ENCODE measurements at regions not wholly inside any gene's neighbourhood (a gene's known extent, or its start where the extent isn't known, plus 50 kb on each side); places are given as distances from the start of the nearest gene placed in this dataset.

DNA sequence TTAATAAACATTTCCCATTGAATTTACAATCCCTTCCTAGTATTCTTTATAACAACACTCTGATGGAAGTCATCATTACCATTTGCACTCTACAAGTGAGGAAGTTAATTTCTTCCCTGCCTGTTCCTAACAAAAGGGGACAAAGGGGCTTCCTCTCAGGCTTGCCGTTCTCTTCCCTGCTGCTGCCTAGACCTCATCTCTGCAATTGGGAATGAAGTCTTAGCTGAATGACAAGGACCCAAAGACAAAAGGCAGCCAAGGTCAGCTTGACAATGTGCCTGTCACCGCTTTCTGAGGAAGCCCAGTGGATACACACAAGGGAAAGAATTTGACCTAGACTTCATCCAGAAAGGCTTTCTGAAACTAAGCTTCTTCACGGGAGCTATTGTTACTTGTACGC is 416.4 kb downstream of the CMPK2 start:
- POLR2A ChIA-PET = no interaction called here
- TF ChIP-seq, protein P1, sequence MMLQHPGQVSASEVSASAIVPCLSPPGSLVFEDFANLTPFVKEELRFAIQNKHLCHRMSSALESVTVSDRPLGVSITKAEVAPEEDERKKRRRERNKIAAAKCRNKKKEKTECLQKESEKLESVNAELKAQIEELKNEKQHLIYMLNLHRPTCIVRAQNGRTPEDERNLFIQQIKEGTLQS (CRISPR knock-in tag; conservative IDR thresholded peaks at IDR 0.05) = no peak
- TF ChIP-seq SP1 (CRISPR knock-in tag; conservative IDR thresholded peaks at IDR 0.05) = no peak
- no peaks in the 10 kb centered on the region; the same call in none of the 2 replicates for H3K27me3 Mint-ChIP-seq (ENCODE audit: low read depth)
- no peak overlapping the region for H3K27ac Mint-ChIP-seq
- no peak overlapping the region for H3K4me3 Mint-ChIP-seq
- CTCF ChIA-PET = no interaction called here
- peaks cover 67% of the 10 kb centered on the region for H3K36me3 Mint-ChIP-seq
- H3K4me1 Mint-ChIP-seq = no peaks in the 10 kb centered on the region
- DNase-seq (ENCODE audit: low spot score) (no peak), ATAC-seq (no peak)
- peaks cover 87% of the 10 kb centered on the region for H3K9me3 Mint-ChIP-seq

DNA sequence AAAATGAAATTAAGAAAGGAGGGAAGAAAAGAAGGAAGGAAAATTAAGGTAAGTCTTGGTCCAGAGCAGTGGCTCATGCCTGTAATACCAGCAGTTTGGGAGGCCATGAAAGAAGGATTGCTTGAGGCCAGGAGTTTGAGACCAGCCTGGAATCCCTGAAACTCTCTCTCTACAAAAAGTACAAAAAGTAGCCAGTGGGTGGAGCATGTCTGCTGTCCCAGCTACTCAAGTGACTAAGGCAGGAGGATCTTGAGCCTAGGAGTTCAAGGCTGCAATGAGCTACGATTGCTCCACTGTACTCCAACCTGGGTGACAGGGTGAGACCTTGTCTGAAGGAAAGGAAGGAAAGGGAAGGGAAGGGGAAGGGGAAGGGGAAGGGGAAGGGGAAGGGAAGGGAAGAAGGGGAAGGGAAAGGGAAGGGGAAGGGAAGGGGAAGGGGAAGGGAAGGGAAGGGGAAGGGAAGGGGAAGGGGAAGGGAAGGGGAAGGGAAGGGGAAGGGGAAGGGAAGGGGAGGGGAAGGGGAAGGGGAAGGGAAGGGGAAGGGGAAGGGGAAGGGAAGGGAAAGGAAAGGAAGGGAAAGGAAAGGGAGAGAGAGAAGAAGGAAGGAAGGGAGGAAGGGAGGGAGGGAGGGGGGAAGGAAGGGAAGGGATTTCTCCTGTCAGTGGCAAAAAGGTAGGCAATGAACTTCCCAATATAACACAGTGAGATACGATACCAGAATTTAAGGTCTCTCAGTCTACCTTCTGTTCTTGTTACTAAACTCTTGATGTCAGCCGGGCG is 412.8 kb downstream of the CMPK2 start:
- CTCF ChIA-PET = no interaction called here
- Mint-ChIP-seq H3K36me3 (peaks cover 69% of the 10 kb centered on the region), H3K27ac (no peak overlapping the region), H3K9me3 (peaks cover 86% of the 10 kb centered on the region), H3K27me3 (ENCODE audit: low read depth) (peaks cover 7% of the 10 kb centered on the region), H3K4me3 (no peak overlapping the region), H3K4me1 (no peaks in the 10 kb centered on the region)
- DNase-seq (ENCODE audit: low spot score) (no peak), ATAC-seq (no peak)
- TF ChIP-seq, protein P2, sequence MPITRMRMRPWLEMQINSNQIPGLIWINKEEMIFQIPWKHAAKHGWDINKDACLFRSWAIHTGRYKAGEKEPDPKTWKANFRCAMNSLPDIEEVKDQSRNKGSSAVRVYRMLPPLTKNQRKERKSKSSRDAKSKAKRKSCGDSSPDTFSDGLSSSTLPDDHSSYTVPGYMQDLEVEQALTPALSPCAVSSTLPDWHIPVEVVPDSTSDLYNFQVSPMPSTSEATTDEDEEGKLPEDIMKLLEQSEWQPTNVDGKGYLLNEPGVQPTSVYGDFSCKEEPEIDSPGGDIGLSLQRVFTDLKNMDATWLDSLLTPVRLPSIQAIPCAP (CRISPR knock-in tag; IDR thresholded peaks at IDR 0.05) = no peak
- TF ChIP-seq TEAD4 (CRISPR knock-in tag; IDR thresholded peaks at IDR 0.05) (no peak), OVOL2 (CRISPR knock-in tag; IDR thresholded peaks at IDR 0.05; ENCODE audit: borderline replicate concordance) (no peak)
- TF ChIP-seq, protein P3, sequence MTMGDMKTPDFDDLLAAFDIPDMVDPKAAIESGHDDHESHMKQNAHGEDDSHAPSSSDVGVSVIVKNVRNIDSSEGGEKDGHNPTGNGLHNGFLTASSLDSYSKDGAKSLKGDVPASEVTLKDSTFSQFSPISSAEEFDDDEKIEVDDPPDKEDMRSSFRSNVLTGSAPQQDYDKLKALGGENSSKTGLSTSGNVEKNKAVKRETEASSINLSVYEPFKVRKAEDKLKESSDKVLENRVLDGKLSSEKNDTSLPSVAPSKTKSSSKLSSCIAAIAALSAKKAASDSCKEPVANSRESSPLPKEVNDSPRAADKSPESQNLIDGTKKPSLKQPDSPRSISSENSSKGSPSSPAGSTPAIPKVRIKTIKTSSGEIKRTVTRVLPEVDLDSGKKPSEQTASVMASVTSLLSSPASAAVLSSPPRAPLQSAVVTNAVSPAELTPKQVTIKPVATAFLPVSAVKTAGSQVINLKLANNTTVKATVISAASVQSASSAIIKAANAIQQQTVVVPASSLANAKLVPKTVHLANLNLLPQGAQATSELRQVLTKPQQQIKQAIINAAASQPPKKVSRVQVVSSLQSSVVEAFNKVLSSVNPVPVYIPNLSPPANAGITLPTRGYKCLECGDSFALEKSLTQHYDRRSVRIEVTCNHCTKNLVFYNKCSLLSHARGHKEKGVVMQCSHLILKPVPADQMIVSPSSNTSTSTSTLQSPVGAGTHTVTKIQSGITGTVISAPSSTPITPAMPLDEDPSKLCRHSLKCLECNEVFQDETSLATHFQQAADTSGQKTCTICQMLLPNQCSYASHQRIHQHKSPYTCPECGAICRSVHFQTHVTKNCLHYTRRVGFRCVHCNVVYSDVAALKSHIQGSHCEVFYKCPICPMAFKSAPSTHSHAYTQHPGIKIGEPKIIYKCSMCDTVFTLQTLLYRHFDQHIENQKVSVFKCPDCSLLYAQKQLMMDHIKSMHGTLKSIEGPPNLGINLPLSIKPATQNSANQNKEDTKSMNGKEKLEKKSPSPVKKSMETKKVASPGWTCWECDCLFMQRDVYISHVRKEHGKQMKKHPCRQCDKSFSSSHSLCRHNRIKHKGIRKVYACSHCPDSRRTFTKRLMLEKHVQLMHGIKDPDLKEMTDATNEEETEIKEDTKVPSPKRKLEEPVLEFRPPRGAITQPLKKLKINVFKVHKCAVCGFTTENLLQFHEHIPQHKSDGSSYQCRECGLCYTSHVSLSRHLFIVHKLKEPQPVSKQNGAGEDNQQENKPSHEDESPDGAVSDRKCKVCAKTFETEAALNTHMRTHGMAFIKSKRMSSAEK (CRISPR knock-in tag; IDR thresholded peaks at IDR 0.05; ENCODE audit: borderline replicate concordance) = no peak
- POLR2A ChIA-PET = no interaction called here

DNA sequence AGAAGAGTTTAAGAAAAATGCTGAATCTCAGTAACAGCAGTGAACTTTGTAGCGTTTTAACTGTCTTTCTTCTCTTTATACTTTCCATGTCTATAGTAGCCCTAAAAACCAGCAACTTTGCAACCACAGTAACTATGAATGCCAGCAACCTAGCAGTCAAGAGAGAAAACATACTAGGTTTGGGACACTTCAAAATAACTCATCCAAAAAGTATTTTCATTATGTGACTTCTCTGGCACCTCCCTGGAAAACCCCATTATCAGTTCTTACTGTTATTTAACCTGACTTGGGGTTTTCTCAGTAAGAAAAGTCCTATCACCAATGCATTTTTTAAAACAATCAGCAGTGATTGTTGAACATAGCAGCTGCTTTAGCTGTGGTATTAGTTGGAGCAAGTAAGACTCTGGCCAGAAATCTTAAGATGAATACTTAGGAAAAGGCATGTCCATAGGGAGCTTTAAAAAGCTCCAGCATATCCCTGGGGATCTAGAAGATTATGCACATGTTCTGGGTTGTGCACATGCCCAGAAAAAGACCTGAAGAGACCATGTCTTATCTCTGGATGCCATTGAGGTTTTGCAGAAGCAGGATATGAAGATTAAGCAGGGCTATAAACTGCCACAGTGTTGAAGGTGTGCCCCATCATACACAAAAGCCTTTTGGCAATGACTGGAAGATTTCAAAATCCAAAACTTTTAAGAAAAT is 411.3 kb downstream of the CMPK2 start:
- ChIA-PET POLR2A (no interaction called here), CTCF (no interaction called here)
- TF ChIP-seq FOXK1 (CRISPR knock-in tag; IDR thresholded peaks at IDR 0.05) (no peak), ZNF671 (CRISPR knock-in tag; IDR thresholded peaks at IDR 0.05) (no peak), NR1H2 (CRISPR knock-in tag; IDR thresholded peaks at IDR 0.05) (no peak), ZNF263 (CRISPR knock-in tag; IDR thresholded peaks at IDR 0.05; ENCODE audit: low read depth) (no peak), EMX1 (CRISPR knock-in tag; IDR thresholded peaks at IDR 0.05) (no peak), SP1 (CRISPR knock-in tag; conservative IDR thresholded peaks at IDR 0.05) (no peak), NR3C1 (CRISPR knock-in tag; conservative IDR thresholded peaks at IDR 0.05; ENCODE audit: low read depth) (no peak)
- TF ChIP-seq, protein P4, sequence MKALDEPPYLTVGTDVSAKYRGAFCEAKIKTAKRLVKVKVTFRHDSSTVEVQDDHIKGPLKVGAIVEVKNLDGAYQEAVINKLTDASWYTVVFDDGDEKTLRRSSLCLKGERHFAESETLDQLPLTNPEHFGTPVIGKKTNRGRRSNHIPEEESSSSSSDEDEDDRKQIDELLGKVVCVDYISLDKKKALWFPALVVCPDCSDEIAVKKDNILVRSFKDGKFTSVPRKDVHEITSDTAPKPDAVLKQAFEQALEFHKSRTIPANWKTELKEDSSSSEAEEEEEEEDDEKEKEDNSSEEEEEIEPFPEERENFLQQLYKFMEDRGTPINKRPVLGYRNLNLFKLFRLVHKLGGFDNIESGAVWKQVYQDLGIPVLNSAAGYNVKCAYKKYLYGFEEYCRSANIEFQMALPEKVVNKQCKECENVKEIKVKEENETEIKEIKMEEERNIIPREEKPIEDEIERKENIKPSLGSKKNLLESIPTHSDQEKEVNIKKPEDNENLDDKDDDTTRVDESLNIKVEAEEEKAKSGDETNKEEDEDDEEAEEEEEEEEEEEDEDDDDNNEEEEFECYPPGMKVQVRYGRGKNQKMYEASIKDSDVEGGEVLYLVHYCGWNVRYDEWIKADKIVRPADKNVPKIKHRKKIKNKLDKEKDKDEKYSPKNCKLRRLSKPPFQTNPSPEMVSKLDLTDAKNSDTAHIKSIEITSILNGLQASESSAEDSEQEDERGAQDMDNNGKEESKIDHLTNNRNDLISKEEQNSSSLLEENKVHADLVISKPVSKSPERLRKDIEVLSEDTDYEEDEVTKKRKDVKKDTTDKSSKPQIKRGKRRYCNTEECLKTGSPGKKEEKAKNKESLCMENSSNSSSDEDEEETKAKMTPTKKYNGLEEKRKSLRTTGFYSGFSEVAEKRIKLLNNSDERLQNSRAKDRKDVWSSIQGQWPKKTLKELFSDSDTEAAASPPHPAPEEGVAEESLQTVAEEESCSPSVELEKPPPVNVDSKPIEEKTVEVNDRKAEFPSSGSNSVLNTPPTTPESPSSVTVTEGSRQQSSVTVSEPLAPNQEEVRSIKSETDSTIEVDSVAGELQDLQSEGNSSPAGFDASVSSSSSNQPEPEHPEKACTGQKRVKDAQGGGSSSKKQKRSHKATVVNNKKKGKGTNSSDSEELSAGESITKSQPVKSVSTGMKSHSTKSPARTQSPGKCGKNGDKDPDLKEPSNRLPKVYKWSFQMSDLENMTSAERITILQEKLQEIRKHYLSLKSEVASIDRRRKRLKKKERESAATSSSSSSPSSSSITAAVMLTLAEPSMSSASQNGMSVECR (CRISPR knock-in tag; IDR thresholded peaks at IDR 0.05; ENCODE audit: borderline replicate concordance) = no peak
- TF ChIP-seq, protein P5, sequence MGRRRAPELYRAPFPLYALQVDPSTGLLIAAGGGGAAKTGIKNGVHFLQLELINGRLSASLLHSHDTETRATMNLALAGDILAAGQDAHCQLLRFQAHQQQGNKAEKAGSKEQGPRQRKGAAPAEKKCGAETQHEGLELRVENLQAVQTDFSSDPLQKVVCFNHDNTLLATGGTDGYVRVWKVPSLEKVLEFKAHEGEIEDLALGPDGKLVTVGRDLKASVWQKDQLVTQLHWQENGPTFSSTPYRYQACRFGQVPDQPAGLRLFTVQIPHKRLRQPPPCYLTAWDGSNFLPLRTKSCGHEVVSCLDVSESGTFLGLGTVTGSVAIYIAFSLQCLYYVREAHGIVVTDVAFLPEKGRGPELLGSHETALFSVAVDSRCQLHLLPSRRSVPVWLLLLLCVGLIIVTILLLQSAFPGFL (CRISPR knock-in tag; IDR thresholded peaks at IDR 0.05; ENCODE audit: borderline replicate concordance) = no peak
- TF ChIP-seq, protein P6, sequence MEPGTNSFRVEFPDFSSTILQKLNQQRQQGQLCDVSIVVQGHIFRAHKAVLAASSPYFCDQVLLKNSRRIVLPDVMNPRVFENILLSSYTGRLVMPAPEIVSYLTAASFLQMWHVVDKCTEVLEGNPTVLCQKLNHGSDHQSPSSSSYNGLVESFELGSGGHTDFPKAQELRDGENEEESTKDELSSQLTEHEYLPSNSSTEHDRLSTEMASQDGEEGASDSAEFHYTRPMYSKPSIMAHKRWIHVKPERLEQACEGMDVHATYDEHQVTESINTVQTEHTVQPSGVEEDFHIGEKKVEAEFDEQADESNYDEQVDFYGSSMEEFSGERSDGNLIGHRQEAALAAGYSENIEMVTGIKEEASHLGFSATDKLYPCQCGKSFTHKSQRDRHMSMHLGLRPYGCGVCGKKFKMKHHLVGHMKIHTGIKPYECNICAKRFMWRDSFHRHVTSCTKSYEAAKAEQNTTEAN (CRISPR knock-in tag; IDR thresholded peaks at IDR 0.05) = no peak
- no peak for ATAC-seq
- no peak overlapping the region for H3K27ac Mint-ChIP-seq
- peaks cover 59% of the 10 kb centered on the region for H3K36me3 Mint-ChIP-seq
- H3K27me3 Mint-ChIP-seq (ENCODE audit: low read depth) = peaks cover 7% of the 10 kb centered on the region
- peaks cover 73% of the 10 kb centered on the region for H3K9me3 Mint-ChIP-seq
- H3K4me1 Mint-ChIP-seq = no peaks in the 10 kb centered on the region
- H3K4me3 Mint-ChIP-seq = no peak overlapping the region
- DNase-seq (ENCODE audit: low spot score) = no peak

Measured in WTC11 (cell line).